ENCODE measurements at regions not wholly inside any gene's neighbourhood (a gene's known extent, or its start where the extent isn't known, plus 50 kb on each side); places are given as distances from the start of the nearest gene placed in this dataset.

GRCh38 chr3:43953380-43953779 lies 262.6 kb downstream of the ABHD5 start:
- ATAC-seq (no peak), DNase-seq (no peak)
- H3K4me3 ChIP-seq (ENCODE audit: low read length): no peak overlapping the region
- H3K27ac ChIP-seq (ENCODE audit: low read length): no peak overlapping the region
- 88% methylated on average over 10 of the region's 10 CpGs for WGBS
- intact Hi-C loops (cut with DNase I): no loop called here
- peaks cover 2% of the 10 kb centered on the region for H3K4me1 ChIP-seq (ENCODE audit: control insufficient read depth, insufficient read depth, low read length)
- no peaks in the 10 kb centered on the region for H3K27me3 ChIP-seq (ENCODE audit: control insufficient read depth, insufficient read depth)
- H3K9me3 ChIP-seq (ENCODE audit: control insufficient read depth, low read length): no peaks in the 10 kb centered on the region

DNA sequence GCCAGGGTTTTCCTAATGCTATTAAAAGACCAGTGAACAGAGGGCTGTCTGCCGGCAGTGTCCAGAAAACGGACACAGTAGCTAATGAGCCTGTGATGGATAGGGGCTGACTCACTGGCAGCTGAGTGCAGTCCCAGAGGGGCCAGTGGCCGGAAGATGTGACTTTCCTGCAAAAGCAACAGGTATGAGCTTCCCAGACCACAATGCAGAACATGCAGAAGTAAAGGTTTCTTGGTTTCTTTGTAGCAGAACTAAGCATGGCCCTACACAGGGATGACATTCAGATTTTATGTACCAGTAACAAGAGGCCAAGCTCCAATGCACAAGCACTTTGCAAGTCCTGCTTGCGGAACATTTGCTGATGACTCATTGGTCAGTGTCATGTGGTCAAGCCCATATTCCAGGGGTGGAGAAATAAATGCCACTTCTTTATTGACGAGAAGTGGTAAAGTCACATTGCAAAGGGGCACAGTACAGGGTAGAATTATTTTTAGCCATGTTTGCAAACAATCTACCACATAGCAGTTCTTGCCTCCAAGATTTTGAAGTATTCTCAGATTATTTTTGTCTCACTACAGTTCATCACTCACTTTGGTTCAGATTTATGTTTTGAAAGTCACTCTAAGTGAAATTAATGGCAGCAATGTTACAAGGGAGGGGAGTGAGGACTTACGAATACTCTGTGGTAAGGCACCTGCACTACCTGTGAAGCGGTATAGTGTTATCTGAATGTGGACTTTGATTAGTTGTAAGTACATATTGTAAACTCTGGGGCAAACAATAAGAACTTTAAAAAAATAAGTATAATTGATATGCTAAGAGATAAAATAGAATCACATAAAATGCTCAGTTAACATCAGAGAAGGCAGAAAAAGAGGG lies 263.3 kb downstream of the ABHD5 start:
- ATAC-seq (peak; percentile 39 to 58), DNase-seq (no peak)
- Histone ChIP-seq H3K4me3 (ENCODE audit: low read length) (no peak overlapping the region), H3K27me3 (ENCODE audit: control insufficient read depth, insufficient read depth) (no peaks in the 10 kb centered on the region), H3K4me1 (ENCODE audit: control insufficient read depth, insufficient read depth, low read length) (peaks cover 2% of the 10 kb centered on the region), H3K27ac (ENCODE audit: low read length) (no peak overlapping the region), H3K9me3 (ENCODE audit: control insufficient read depth, low read length) (no peaks in the 10 kb centered on the region)
- 52% methylated on average over 7 of the region's 7 CpGs for whole genome bisulfite sequencing
- intact Hi-C loops (cut with DNase I): no loop called here

DNA sequence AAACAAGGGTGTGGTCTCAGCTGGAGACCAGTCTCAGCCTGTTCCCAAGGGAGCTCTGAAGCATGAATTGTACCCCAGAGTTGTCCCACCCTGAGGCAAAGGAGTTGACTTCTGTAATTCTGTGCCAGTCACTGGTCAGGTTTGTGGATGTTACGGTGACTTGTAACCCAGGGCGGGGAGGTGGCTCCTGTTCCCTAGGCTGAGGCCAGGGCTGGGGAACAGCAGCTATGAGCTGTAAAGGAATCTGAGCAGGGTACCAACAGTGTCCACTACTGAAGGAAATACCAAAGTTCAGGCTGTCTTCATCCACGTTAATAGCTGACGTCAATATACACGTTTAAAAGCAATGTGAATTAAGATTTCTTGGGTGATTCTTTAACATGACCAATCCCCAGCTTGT lies 266.2 kb downstream of the ABHD5 start:
- Histone ChIP-seq H3K9me3 (ENCODE audit: control insufficient read depth, low read length) (no peaks in the 10 kb centered on the region), H3K4me1 (ENCODE audit: control insufficient read depth, insufficient read depth, low read length) (peaks cover 2% of the 10 kb centered on the region), H3K27me3 (ENCODE audit: control insufficient read depth, insufficient read depth) (no peaks in the 10 kb centered on the region), H3K4me3 (ENCODE audit: low read length) (no peak overlapping the region), H3K27ac (ENCODE audit: low read length) (no peak overlapping the region)
- no peak for ATAC-seq
- no peak for DNase-seq
- intact Hi-C loops (cut with DNase I): no loop called here
- WGBS: 82% methylated on average over 5 of the region's 5 CpGs

GRCh38 chr3:43957553-43957952 lies 266.8 kb downstream of the ABHD5 start:
- DNase-seq (no peak), ATAC-seq (no peak)
- no peak overlapping the region for H3K4me3 ChIP-seq (ENCODE audit: low read length)
- intact Hi-C loops (cut with DNase I): no loop called here
- H3K9me3 ChIP-seq (ENCODE audit: control insufficient read depth, low read length): no peaks in the 10 kb centered on the region
- WGBS: 50% methylated on average over 2 of the region's 2 CpGs
- H3K27ac ChIP-seq (ENCODE audit: low read length): no peak overlapping the region
- no peaks in the 10 kb centered on the region for H3K27me3 ChIP-seq (ENCODE audit: control insufficient read depth, insufficient read depth)
- peaks cover 2% of the 10 kb centered on the region for H3K4me1 ChIP-seq (ENCODE audit: control insufficient read depth, insufficient read depth, low read length)

GRCh38 chr3:43958005-43958770 lies 267.4 kb downstream of the ABHD5 start:
- no peak overlapping the region for H3K27ac ChIP-seq (ENCODE audit: low read length)
- DNase-seq: no peak
- 48% methylated on average over 16 of the region's 16 CpGs for WGBS
- intact Hi-C loops (cut with DNase I): no loop called here
- no peak overlapping the region for H3K4me3 ChIP-seq (ENCODE audit: low read length)
- no peak for ATAC-seq
- H3K9me3 ChIP-seq (ENCODE audit: control insufficient read depth, low read length): no peaks in the 10 kb centered on the region
- H3K27me3 ChIP-seq (ENCODE audit: control insufficient read depth, insufficient read depth): no peaks in the 10 kb centered on the region
- H3K4me1 ChIP-seq (ENCODE audit: control insufficient read depth, insufficient read depth, low read length): peaks cover 2% of the 10 kb centered on the region

DNA sequence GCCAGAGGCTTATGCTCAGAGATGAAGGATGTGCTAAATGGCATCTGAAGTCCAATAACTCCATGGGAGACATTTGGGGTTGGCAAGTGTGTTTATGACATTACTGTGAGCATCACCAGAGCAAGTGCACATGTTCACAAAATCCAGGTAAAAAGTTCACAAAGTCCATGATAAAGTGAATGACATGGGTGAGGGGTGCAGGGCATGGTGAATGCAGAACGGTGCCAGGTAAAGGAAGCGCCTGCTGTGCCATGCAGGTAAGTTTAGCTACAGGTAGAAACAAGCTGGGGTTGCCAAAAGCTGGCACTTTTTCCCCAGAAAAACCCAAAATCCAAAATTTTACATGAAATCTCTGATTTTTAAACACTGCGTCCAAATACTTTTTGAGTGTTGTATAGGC lies 268.2 kb downstream of the ABHD5 start:
- no peak overlapping the region for H3K27ac ChIP-seq (ENCODE audit: low read length)
- no peak overlapping the region for H3K4me3 ChIP-seq (ENCODE audit: low read length)
- ATAC-seq (no peak), DNase-seq (no peak)
- H3K27me3 ChIP-seq (ENCODE audit: control insufficient read depth, insufficient read depth): no peaks in the 10 kb centered on the region
- 92% methylated on average over 3 of the region's 3 CpGs for WGBS
- peaks cover under 1% of the 10 kb centered on the region for H3K4me1 ChIP-seq (ENCODE audit: control insufficient read depth, insufficient read depth, low read length)
- intact Hi-C loops (cut with DNase I): no loop called here
- no peaks in the 10 kb centered on the region for H3K9me3 ChIP-seq (ENCODE audit: control insufficient read depth, low read length)

- intact Hi-C loops (cut with DNase I): no loop called here
- 72% methylated on average over 10 of the region's 10 CpGs for WGBS
These were observed 269.0 kb downstream of the ABHD5 start for GRCh38 chr3:43959498-43960447.

DNA sequence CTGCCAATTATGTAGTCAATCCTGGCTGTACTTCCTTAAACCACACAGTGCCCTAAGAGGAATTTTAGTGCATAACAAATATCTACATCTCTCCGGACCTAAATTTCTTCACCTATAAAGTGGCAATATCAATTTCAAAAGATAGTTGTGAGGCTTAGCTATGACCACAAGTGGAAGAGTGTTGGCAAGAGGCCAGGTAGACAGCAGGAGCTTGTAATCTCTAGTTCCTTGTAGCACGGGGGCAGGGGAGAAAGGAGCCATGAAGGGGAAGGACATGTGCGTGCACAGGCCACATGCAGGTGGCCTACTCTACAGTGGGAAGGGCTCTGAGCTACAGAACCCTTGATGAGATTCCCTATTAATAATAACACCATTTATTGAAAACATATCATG lies 269.7 kb downstream of the ABHD5 start:
- 24% methylated on average over 3 of the region's 3 CpGs for WGBS
- Histone ChIP-seq H3K27ac (ENCODE audit: low read length) (no peak overlapping the region), H3K4me1 (ENCODE audit: control insufficient read depth, insufficient read depth, low read length) (no peaks in the 10 kb centered on the region), H3K4me3 (ENCODE audit: low read length) (no peak overlapping the region), H3K27me3 (ENCODE audit: control insufficient read depth, insufficient read depth) (no peaks in the 10 kb centered on the region), H3K9me3 (ENCODE audit: control insufficient read depth, low read length) (no peaks in the 10 kb centered on the region)
- DNase-seq (no peak), ATAC-seq (no peak)
- intact Hi-C loops (cut with DNase I): no loop called here

More at GRCh38 chr3:43959498-43960447, 269.0 kb downstream of the ABHD5 start:
- DNase-seq (no peak), ATAC-seq (no peak)
- Histone ChIP-seq H3K4me1 (ENCODE audit: control insufficient read depth, insufficient read depth, low read length) (no peaks in the 10 kb centered on the region), H3K27ac (ENCODE audit: low read length) (no peak overlapping the region), H3K4me3 (ENCODE audit: low read length) (no peak overlapping the region), H3K9me3 (ENCODE audit: control insufficient read depth, low read length) (no peaks in the 10 kb centered on the region), H3K27me3 (ENCODE audit: control insufficient read depth, insufficient read depth) (no peaks in the 10 kb centered on the region)

DNA sequence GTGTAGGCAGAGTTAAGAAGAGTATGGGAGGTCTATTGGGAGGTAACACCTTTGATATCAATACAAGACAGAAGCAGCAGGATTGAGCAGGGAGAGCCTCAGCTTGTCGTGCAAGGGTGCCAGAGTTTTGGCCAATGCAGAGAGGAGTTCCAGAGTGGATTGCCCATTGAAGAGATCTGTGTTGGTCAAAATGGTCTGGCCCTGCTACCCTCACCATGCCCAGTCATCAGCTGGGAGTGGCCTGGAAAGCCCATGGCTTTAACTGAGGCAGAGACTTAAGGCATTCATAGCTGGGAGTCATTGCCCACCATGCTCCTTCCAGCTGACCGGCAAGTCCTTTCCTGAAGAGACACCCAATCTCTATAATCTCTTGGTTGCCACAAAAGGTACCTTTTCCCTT lies 271.3 kb downstream of the ABHD5 start:
- Histone ChIP-seq H3K4me3 (ENCODE audit: low read length) (no peak overlapping the region), H3K27me3 (ENCODE audit: control insufficient read depth, insufficient read depth) (no peaks in the 10 kb centered on the region), H3K9me3 (ENCODE audit: control insufficient read depth, low read length) (no peaks in the 10 kb centered on the region), H3K27ac (ENCODE audit: low read length) (no peak overlapping the region), H3K4me1 (ENCODE audit: control insufficient read depth, insufficient read depth, low read length) (no peaks in the 10 kb centered on the region)
- DNase-seq (no peak), ATAC-seq (no peak)
- intact Hi-C loops (cut with DNase I): no loop called here
- whole genome bisulfite sequencing: 91% methylated on average over 2 of the region's 2 CpGs

DNA sequence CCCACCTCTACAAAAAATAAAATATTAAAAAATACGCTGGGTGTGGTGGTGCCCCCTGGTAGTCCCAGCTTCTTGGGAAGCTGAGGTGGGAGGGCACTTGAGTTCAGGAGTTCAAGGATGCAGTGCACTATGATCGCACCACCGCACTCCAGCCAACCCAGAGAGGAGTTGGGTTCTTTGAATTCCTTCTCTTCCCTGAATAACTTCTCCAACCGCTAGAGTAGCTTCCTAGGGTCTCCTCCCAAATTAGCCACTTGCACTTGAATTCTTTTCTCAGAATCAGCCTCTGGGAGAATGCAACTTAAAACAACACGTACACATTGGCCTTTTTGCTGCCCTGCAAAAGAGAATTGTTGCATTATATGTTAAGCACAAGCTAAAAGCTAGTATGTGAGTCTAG lies 272.5 kb downstream of the ABHD5 start:
- ATAC-seq: no peak
- 82% methylated on average over 5 of the region's 5 CpGs for WGBS
- H3K27ac ChIP-seq (ENCODE audit: low read length): no peak overlapping the region

More for the DNA sequence above, 272.5 kb downstream of the ABHD5 start:
- Histone ChIP-seq H3K4me1 (ENCODE audit: control insufficient read depth, insufficient read depth, low read length) (no peaks in the 10 kb centered on the region), H3K4me3 (ENCODE audit: low read length) (no peak overlapping the region), H3K9me3 (ENCODE audit: control insufficient read depth, low read length) (no peaks in the 10 kb centered on the region), H3K27me3 (ENCODE audit: control insufficient read depth, insufficient read depth) (no peaks in the 10 kb centered on the region)
- DNase-seq: no peak
- intact Hi-C loops (cut with DNase I): no loop called here

Measured in right cardiac atrium (tissue), 5 donors.